Stomach (tissue), 4 donors: ENCODE measurements at regions not wholly inside any gene's neighbourhood (a gene's known extent, or its start where the extent isn't known, plus 50 kb on each side); places are given as distances from the start of the nearest gene placed in this dataset.

Source experiments
- EP300 ChIP-seq: sonication (generic); formaldehyde crosslinking; IDR thresholded peaks from one replicate; pipeline ENCODE4 v1.6.1; 2017; ENCODE audit warnings: antibody characterized with exemption
- POLR2AphosphoS5 ChIP-seq, 3 donors: sonication (generic); formaldehyde crosslinking; IDR thresholded peaks; one replicate each; pipeline ENCODE4 v1.6.1; 2016; ENCODE audit warnings: antibody characterized with exemption in 3 of 3
- TF ChIP-seq, protein P1 (sequence below), 7 experiments: fragments of 450-650 bp in 4 of 7; fragments of 200-600 bp in 3 of 7; sonication (generic) in 3 of 7; IDR thresholded peaks; one replicate each; pipeline ENCODE4 v1.5.1; 2016 to 2019; ENCODE audit warnings: antibody characterized with exemption in 7 of 7, control low read depth in 2 of 7, mild to moderate bottlenecking in 1 of 7

DNA sequence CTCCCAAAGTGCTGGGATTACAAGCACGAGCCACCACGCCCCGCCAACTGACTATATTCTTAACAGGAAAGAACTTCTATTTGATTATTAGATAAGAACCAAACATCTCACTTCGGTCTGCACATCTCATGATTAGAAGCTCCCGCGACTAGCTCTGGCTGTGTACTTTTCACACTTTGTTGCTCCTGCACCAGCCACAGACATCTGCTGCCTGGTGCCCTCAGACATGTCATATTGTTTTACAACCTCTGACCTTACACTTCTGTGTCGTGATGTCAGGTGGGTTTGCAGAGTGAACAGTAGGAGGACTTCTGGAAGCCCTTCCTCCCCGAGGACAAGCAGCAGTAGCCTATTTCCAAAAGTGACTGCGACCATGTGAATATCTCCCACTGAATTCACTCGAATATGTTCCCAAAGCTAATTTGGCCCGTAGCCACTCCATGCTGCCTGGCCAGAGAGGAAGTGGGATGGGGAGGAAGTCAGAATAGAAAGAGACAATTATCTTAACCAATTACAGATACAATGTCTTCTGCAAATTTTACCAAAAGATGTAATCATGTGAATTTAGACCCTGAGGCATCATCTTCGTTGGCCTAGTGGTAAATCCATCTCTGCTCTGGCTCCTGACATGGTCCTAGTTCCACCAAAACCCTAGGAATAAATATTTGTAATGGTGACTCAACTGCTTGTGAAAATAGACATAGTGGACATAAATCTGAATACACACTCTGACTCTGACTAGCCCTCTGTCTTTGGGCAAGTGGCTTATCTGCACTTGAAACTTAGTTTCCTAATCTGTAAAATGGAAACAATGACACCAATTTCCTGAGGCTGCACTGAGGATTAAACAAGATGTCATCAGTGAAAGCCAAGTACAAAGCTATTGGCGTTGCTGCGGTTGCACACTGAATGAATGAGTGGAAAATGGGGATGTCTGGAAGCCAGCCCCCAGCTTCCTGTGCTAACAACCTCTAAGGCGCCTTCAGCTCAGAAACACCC is 406.1 kb downstream of the LRATD1 start:
- TF ChIP-seq, protein P1, sequence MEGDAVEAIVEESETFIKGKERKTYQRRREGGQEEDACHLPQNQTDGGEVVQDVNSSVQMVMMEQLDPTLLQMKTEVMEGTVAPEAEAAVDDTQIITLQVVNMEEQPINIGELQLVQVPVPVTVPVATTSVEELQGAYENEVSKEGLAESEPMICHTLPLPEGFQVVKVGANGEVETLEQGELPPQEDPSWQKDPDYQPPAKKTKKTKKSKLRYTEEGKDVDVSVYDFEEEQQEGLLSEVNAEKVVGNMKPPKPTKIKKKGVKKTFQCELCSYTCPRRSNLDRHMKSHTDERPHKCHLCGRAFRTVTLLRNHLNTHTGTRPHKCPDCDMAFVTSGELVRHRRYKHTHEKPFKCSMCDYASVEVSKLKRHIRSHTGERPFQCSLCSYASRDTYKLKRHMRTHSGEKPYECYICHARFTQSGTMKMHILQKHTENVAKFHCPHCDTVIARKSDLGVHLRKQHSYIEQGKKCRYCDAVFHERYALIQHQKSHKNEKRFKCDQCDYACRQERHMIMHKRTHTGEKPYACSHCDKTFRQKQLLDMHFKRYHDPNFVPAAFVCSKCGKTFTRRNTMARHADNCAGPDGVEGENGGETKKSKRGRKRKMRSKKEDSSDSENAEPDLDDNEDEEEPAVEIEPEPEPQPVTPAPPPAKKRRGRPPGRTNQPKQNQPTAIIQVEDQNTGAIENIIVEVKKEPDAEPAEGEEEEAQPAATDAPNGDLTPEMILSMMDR (IDR thresholded peaks at IDR 0.05): no peak
- TF ChIP-seq POLR2AphosphoS5 (IDR thresholded peaks at IDR 0.05) (no peak), EP300 (no peak)
